GM19463 (cell line): ENCODE measurements at regions not wholly inside any gene's neighbourhood (a gene's known extent, or its start where the extent isn't known, plus 50 kb on each side); places are given as distances from the start of the nearest gene placed in this dataset.

Experiments used
- ATAC-seq: cut with Tn5 transposase; IDR thresholded peaks from one replicate; pipeline ENCODE4 v1.9.1; 2021; ENCODE audit warnings: mild to moderate bottlenecking, moderate library complexity; ENCODE audit not compliant: unreplicated experiment

DNA sequence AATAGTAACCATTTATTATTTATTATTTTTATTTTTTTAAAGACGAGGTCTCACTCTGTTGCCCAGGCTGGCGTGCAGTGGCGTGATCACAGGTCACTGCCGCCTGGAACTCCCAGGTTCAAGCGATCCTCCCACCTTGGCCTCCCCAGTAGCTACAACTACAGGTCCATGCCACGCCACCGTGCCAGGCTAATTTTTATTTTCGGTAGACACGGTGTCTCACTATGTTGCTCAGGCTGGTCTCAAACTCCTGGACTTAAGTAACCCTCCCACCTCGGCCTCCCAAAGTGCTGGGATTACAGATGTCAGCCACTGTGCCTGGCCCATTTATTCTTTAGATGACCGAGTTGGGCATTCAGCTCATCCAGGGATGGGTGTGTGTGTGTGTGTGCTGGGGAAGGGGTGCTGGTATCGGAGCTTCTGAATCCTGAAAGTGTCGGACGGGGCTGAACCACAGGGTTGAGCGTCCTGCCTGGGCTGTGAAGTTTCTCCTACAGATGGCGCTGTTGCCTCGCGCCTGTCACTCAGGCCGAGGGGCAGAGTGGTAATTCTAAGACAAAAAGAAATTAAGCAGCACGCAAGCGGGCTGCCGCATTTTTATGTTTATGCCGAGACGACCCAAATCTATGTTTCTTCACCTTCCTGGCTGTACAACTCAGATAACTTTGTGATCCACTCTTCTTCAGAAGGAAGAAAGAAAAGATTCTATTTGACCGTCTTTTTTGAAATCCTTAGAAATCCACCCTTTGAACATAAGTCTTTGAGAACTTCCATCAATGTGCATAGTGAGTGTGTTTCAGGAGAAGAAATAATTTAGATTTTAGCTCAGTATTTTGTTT is 252.8 kb downstream of the CDH26 start:
- ATAC-seq, result peak; percentile 71

GRCh38 chr20:60211618-60212463 is 253.6 kb downstream of the CDH26 start:
- ATAC-seq, result no peak

GRCh38 chr20:60212695-60213094 is 254.5 kb downstream of the CDH26 start:
- ATAC-seq, result no peak

GRCh38 chr20:60213126-60213893 is 255.1 kb downstream of the CDH26 start:
- no peak for ATAC-seq

- ATAC-seq, result no peak
Observed at GRCh38 chr20:60214901-60215815, 256.9 kb downstream of the CDH26 start.

GRCh38 chr20:60215816-60216730 is 257.9 kb downstream of the CDH26 start:
- no peak for ATAC-seq

GRCh38 chr20:60219231-60219630 is 261.0 kb downstream of the CDH26 start:
- no peak for ATAC-seq

DNA sequence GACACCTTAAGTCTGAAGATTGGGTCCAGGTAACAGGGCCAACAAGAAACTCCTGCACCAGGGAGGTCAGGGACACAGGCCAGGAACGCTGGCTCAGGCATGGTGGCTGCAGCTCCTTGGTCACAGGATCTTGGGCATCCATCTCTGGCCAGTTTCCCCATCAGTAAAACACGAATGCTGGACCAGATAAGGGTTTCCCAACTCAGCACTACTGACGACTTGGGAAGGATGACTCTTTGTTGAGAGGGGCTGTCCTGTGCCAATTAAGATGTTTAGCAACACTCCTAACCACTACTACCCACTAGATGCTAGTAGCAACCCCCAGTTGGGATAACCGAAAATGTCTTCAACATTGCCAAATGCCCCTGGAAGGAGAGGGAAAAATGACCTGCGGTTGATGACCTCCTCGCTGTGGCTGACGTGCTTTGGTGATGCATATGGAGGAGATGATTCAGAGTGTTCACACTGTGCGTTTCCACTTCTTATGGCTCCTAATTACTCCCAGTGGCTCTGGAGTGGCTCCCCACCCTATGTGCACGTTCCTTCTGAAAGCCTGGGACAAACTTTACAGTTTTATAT is 261.9 kb downstream of the CDH26 start:
- no peak for ATAC-seq

GRCh38 chr20:60220706-60221105 is 262.5 kb downstream of the CDH26 start:
- ATAC-seq, result no peak

- ATAC-seq, result no peak
Observed at GRCh38 chr20:60221593-60221992, 263.4 kb downstream of the CDH26 start.

GRCh38 chr20:60222497-60222896 is 264.3 kb downstream of the CDH26 start:
- no peak for ATAC-seq

- no peak for ATAC-seq
Observed at GRCh38 chr20:60223174-60223573, 265.0 kb downstream of the CDH26 start.

DNA sequence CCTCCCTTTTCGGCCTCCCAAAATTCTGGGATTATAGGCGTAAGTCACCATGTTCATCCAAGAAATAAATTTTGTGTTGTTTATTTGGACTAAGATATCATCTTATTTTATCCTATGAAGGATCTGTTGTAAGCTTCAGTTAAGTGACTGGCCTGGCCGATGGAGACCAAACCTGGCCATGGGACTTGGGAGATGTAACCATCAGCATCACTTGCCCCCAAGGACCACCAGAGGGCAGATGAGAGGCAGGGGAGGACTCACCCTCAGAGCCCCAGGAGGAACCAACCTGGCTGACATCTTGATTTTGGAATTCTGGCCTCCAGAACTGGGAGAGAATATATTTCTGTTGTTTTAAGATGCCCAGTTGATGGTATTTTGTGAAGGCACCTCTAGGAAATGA is 266.7 kb downstream of the CDH26 start:
- no peak for ATAC-seq

GRCh38 chr20:60228255-60228654 is 270.0 kb downstream of the CDH26 start:
- ATAC-seq, result no peak

- no peak for ATAC-seq
Observed at GRCh38 chr20:60232380-60232779, 274.2 kb downstream of the CDH26 start.

GRCh38 chr20:60233018-60233630 is 274.9 kb downstream of the CDH26 start:
- ATAC-seq, result no peak

- ATAC-seq, result no peak
Observed at GRCh38 chr20:60236613-60237012, 278.4 kb downstream of the CDH26 start.

DNA sequence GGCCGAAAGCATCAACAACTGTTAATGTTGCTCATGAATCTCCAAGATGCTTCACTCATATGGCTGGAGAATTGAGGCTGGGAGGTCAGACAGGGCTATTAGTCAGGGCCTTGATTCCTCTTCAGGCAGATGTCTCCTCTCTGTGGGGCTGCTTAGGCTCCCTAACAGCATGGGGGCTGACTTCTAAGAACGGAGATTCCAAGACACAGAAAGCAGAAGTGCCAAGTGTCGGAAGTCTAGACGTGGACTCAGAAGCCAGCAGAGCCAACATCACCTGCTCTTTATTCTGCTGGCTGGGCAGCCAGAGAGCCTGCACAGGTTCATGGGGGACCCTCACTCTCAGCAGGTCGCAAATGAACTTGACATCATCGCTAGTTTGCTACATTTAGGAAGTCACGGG is 279.8 kb downstream of the CDH26 start:
- ATAC-seq, result no peak
